IPS-20b (cell line): ENCODE measurements at regions not wholly inside any gene's neighbourhood (a gene's known extent, or its start where the extent isn't known, plus 50 kb on each side); places are given as distances from the start of the nearest gene placed in this dataset.

Experiments used
- H3K27ac ChIP-seq: one replicate; pipeline ENCODE4 v1.5.1; 2013; ENCODE audit warnings: low read length
- H3K27me3 ChIP-seq: 2 replicates; pipeline ENCODE4 v1.6.1; 2013; ENCODE audit warnings: mild to moderate bottlenecking, low read length, inconsistent platforms; ENCODE audit not compliant: insufficient read depth
- H3K36me3 ChIP-seq: 2 replicates; pipeline ENCODE4 v1.6.1; 2013; ENCODE audit warnings: low read depth, mild to moderate bottlenecking, inconsistent platforms, low read length, moderate library complexity; ENCODE audit not compliant: insufficient read depth
- H3K4me1 ChIP-seq: 2 replicates; pipeline ENCODE4 v1.6.1; 2013; ENCODE audit warnings: mild to moderate bottlenecking, control low read depth, inconsistent platforms, low read length, moderate library complexity; ENCODE audit not compliant: insufficient read depth
- H3K4me3 ChIP-seq: 2 replicates; pipeline ENCODE4 v1.5.1; 2013; ENCODE audit warnings: mild to moderate bottlenecking, low read length, inconsistent platforms
- H3K9ac ChIP-seq: 2 replicates; pipeline ENCODE4 v1.6.1; 2013; ENCODE audit warnings: low read depth, mild to moderate bottlenecking, inconsistent platforms, low read length, moderate library complexity
- H3K9me3 ChIP-seq: 2 replicates; pipeline ENCODE4 v1.6.1; 2013; ENCODE audit warnings: mild to moderate bottlenecking, low read depth, low read length, inconsistent platforms; ENCODE audit not compliant: insufficient read depth

DNA sequence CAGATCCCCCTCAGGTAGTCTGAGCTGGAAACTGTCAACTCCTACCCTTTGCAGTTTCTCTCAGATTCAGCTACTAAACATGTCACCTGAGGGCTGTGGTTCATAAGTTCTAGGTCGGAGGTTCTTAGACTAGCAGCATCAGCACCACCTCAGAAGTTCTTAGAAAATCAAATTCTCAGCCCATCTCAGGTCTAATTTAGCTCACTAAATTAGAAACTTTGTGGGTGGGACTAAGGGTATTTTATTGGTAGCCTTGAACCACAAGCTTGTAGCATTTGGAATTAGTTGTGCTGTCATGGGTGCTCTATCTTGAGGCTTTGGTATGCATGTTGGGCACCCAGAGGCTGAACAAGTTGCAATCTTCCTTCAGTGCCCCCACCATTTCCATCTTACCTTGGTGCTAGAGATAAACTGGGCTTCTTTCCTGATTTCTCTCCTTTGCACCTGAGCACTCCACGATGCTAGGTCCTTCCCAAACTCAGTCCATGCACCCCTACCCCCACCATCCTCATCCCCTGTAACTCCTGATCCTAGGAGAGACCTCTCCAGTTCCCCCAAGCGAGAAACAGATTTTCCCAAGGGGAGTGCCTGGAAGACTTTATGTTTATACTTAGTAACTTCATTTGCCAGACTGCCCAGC, 54.2 kb downstream of the S1PR1 start:
- Histone ChIP-seq H3K36me3 (no peaks in the 10 kb centered on the region), H3K4me1 (no peaks in the 10 kb centered on the region), H3K9me3 (no peaks in the 10 kb centered on the region), H3K9ac (no peak overlapping the region), H3K27ac (no peak overlapping the region), H3K27me3 (no peaks in the 10 kb centered on the region), H3K4me3 (no peak overlapping the region)

DNA sequence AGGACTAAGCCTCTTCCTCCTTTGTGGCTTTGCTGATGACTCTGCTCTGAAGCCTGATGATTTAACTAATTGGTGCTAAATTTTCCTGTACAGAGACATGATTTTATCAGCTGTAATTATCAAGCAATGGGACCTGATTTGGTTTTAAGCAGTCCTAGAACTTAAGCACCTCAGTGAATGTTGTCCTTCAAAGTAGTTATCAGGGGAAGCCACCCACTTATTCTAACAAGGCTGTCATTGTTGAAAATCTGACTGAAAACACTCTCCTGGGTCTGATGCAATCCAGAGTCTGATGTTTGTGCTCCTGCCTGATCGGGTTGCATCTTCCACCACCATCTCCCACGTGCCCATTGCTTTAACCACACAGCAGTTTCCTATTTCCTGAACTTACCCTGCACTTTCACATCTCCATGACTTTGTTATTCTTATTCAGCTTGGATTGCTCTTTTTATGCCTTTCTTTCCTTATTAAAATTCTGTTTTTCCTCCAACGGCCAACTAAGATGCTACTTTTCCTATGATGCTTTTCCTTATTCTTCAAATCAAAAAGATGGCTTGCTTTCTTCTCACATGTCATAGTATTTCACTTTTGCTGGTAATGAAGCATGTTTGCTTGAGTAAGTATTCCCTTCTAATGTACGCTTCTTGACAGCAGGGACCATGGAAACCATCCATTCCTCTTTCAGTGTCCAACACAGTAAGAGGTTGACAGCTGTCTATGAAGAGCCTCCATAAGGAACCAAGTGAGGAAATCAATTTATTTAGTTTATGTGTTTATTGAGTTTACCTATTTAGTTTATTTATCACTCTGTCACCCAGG, 55.0 kb downstream of the S1PR1 start:
- Histone ChIP-seq H3K9ac (no peak overlapping the region), H3K27me3 (no peaks in the 10 kb centered on the region), H3K27ac (no peak overlapping the region), H3K4me3 (no peak overlapping the region), H3K36me3 (no peaks in the 10 kb centered on the region), H3K9me3 (no peaks in the 10 kb centered on the region), H3K4me1 (no peaks in the 10 kb centered on the region)

DNA sequence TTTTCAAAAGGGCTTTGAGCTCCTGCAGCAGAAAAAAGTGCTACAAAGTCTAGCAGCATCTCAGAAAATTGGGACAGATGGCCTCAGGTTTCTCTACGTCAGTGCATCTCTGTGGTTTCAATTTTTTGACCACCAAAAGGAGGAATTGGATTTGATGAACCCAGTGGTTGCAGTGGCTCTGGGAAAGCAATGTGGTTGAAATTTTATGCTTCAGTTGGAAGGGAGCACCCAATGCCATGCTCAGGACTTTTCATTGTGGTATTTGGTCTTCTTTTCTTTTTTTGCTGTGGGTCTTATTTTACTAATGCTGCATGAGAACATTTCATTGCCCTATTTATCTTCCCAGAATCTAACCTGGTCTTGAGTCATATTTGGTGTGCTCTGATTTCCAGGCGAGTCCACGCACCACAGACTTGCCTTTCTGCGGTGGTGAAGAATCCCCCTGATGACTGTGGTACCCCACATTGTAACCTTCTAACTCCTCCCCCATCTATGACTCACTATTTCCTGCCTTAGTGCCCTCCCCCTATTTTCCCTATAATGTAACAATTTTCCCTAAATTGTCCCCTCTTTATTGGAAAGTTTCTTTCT, 56.7 kb downstream of the S1PR1 start:
- Histone ChIP-seq H3K36me3 (no peaks in the 10 kb centered on the region), H3K4me3 (no peak overlapping the region), H3K9ac (no peak overlapping the region), H3K4me1 (no peaks in the 10 kb centered on the region), H3K27ac (no peak overlapping the region), H3K27me3 (no peaks in the 10 kb centered on the region), H3K9me3 (no peaks in the 10 kb centered on the region)

DNA sequence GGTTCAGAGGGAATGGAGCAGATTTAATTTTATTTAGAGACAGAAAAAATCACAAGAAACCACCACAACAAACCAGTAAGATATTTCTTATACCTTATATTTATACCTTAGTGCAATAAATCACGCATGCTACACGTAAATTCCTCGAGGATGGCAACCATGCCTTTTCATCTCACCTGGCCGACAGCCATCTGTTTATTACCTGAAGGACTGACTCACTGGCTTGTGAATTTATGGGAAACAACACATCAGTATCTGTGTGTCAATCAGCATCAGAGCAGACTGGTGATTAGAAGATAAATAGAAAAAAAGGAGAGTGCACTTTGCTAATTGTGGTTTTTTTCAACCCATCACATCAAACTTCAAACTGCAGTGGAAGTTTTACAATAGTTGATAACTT, 58.4 kb downstream of the S1PR1 start:
- H3K36me3 ChIP-seq = no peaks in the 10 kb centered on the region
- H3K27me3 ChIP-seq = no peaks in the 10 kb centered on the region
- no peaks in the 10 kb centered on the region for H3K4me1 ChIP-seq
- H3K27ac ChIP-seq = no peak overlapping the region
- no peak overlapping the region for H3K9ac ChIP-seq
- no peaks in the 10 kb centered on the region for H3K9me3 ChIP-seq
- H3K4me3 ChIP-seq = no peak overlapping the region

DNA sequence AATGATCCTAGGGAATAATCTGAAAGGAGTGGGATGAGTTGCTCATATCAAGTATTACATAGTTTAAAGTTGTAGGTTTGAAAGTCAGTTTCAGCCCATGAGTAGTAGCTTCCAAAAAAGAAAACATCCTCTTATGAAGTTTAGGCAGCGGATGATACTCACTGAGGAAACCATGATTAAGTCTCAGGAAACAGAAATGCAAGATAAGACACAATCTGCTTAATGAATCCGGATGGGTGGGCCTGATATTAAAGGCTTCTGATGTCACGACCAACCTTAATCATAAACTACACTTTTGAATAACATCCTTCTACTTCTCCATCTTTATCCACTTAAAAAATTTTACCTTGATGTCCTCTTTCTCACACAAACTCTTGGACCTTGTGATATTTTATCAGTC, 61.8 kb downstream of the S1PR1 start:
- Histone ChIP-seq H3K4me1 (no peaks in the 10 kb centered on the region), H3K9ac (no peak overlapping the region), H3K36me3 (no peaks in the 10 kb centered on the region), H3K27me3 (no peaks in the 10 kb centered on the region), H3K27ac (no peak overlapping the region), H3K9me3 (no peaks in the 10 kb centered on the region), H3K4me3 (no peak overlapping the region)

DNA sequence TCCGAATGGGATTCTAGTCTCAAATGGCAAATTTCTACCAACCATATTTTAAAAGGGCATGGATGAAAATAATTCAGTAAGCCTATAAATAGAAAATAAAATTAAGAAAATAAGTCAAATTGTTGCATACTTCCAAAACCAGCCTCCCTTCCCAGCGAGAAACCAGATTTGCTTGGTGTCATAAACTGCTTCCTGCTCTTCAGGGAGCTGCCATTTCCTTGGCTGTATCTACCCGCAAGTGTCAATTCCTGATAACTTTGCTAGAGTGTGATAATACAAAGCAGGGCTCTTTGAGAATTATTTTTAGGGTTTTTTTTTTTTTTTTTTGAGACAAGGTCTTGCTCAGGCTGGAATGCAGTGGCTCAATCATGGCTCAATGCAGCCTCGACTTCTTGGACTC, 62.3 kb downstream of the S1PR1 start:
- H3K27me3 ChIP-seq = no peaks in the 10 kb centered on the region
- H3K9ac ChIP-seq = no peak overlapping the region
- no peak overlapping the region for H3K4me3 ChIP-seq
- H3K27ac ChIP-seq = no peak overlapping the region
- no peaks in the 10 kb centered on the region for H3K4me1 ChIP-seq
- no peaks in the 10 kb centered on the region for H3K9me3 ChIP-seq
- H3K36me3 ChIP-seq = no peaks in the 10 kb centered on the region

DNA sequence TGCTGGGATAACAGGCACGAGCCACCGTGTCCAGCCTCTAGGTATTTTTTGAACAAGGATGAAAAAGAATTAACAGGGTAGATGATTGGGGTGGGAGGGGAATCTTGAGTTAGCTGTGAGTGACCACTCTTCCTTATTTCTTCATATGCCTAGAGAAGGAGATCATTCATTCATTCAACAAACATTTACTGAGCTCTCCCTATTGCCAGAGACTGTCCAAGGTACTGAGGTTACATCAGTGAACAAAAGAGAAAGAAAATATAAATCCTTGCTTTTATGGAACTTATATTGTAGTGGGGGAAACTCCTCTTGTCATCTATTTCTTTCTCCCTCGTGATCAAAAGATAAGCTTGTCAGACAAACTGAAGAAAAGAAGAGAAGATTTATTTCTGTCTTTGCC, 62.9 kb downstream of the S1PR1 start:
- H3K4me1 ChIP-seq = no peaks in the 10 kb centered on the region
- no peak overlapping the region for H3K27ac ChIP-seq
- no peak overlapping the region for H3K9ac ChIP-seq
- no peaks in the 10 kb centered on the region for H3K36me3 ChIP-seq
- no peak overlapping the region for H3K4me3 ChIP-seq
- no peaks in the 10 kb centered on the region for H3K9me3 ChIP-seq
- H3K27me3 ChIP-seq = no peaks in the 10 kb centered on the region

DNA sequence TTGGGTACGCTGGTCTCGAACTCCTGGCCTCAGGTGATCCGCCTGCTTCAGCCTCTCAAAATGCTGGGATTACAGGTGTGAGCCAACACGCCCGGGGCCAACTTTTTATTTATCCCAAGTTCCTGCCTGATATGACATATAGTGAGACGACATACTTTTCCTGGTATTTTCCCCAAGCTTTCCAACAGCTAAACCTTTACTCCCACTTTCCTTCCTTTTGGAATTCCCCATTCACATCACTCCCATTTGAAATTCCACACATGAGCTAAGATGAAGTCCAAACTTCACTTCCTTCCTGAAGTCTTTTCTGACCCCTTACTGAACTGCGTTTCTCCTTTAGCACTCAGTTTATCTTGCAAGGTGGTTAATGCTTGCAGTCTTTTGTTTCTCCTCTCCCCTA, 64.1 kb downstream of the S1PR1 start:
- no peaks in the 10 kb centered on the region for H3K27me3 ChIP-seq
- H3K9ac ChIP-seq = no peak overlapping the region
- no peaks in the 10 kb centered on the region for H3K9me3 ChIP-seq
- H3K4me3 ChIP-seq = no peak overlapping the region
- H3K36me3 ChIP-seq = no peaks in the 10 kb centered on the region
- H3K4me1 ChIP-seq = no peaks in the 10 kb centered on the region
- H3K27ac ChIP-seq = no peak overlapping the region

DNA sequence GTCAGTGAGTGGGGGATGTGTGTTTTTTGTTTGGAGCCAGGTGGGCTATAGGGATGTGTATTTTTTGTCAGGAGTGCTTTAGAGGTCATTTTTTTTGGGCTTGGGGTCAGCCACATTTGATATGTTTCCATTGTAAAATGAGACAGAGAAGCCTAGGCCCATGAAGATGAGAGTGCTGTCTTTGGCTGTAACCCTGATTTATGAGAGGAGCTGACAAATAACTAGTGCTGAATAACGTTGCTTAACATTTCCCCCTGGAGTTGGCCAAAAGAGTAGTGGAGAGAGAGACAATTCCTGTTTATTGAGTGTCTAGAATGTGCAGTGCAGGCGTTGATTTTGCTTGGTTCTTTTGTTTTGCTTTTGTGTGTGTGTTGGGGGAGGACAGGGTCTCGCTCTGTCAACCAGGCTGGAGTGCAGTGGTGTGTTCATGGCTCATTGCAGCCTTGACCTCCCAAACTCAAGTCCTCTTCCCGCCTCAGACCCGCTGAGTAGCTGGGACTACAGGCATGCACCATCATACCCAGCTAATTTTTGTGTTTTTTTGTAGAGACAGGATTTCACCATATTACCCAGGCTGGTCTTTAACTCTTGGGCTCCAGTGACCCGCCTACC, 64.7 kb downstream of the S1PR1 start:
- Histone ChIP-seq H3K9me3 (no peaks in the 10 kb centered on the region), H3K4me1 (no peaks in the 10 kb centered on the region), H3K9ac (no peak overlapping the region), H3K4me3 (no peak overlapping the region), H3K27me3 (no peaks in the 10 kb centered on the region), H3K36me3 (no peaks in the 10 kb centered on the region), H3K27ac (no peak overlapping the region)

DNA sequence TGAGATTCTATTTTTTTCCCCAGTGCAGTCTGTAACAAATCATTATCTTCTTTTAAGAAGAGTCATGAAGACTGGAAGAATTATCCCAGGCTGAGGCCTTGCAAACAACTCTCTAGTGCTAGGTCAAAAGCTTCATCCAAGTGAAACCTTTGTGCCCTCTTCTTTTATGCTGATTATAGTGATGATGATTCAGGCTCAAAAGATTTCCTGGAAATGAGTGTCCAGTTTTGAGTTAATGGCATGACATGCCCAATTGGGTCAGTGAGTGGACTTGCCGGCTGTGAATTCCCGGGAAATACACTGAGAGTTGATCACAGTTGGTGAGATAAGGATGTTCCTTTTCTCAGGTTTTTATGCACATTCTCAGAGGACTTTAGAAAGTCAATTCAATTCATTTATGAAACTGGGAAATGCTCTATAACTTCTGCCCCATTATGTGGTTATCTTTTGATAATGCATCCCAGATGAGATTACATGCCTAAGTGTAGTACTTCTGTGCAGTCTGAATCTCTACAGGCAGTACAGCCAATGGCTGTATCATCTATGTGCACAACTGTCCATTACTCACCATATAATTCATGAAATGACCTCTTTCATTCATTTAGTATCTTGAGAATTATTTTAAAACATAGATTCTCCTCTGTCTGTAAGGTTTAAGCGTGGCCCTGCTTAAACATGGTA, 66.2 kb downstream of the S1PR1 start:
- H3K36me3 ChIP-seq = no peaks in the 10 kb centered on the region
- H3K27ac ChIP-seq = no peak overlapping the region
- H3K9ac ChIP-seq = no peak overlapping the region
- H3K4me1 ChIP-seq = no peaks in the 10 kb centered on the region
- no peaks in the 10 kb centered on the region for H3K9me3 ChIP-seq
- no peak overlapping the region for H3K4me3 ChIP-seq
- no peaks in the 10 kb centered on the region for H3K27me3 ChIP-seq

DNA sequence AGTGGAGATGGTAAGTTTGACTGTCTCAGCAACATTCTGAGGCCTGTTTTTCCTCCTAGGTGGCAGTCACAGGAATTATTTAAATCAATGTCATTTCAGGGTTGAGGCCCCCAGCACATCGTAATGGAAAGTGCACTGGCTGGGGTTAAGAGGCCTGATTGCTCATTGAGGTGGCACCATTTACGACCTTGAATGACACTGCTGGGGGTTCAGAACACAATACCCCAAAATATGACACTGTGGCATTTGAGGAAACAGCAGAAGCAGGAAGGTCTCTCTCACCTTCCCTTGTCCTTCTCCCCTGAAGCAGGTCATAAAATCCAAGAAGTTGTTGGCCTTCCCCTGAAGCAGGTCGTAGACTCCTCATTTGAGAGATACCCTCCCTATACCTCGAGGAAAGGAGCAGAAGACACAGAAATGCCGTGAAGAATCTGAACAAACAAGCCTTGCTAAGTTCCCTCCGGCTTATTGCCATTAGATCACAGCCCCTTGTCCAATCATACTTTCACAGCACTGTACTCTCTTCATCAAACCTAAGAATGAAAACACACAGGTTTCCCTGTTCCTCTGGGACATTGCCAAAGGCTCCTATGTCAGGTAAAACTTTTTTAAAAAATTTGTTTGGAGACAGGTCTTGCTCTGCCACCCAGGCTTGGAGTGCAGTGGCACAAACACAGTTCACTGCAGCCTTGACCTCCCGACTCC, 71.3 kb downstream of the S1PR1 start:
- H3K36me3 ChIP-seq = no peaks in the 10 kb centered on the region
- no peak overlapping the region for H3K4me3 ChIP-seq
- H3K4me1 ChIP-seq = peaks cover 8% of the 10 kb centered on the region; the same call in 1 of the 2 replicates
- peaks cover 12% of the 10 kb centered on the region; the same call in 1 of the 2 replicates for H3K27me3 ChIP-seq
- no peaks in the 10 kb centered on the region for H3K9me3 ChIP-seq
- H3K9ac ChIP-seq = no peak overlapping the region
- H3K27ac ChIP-seq = no peak overlapping the region
